Hepatocyte (in vitro differentiated cells): ENCODE measurements at regions not wholly inside any gene's neighbourhood (a gene's known extent, or its start where the extent isn't known, plus 50 kb on each side); places are given as distances from the start of the nearest gene placed in this dataset.

Experiments used
- DNase-seq: peaks from one replicate; pipeline ENCODE4 v3.0.0-alpha.2; 2016; ENCODE audit warnings: low spot score
- H2AFZ ChIP-seq: fragments of 200-600 bp; sonication (generic); 2 replicates; pipeline ENCODE4 v1.6.0; 2016; ENCODE audit warnings: antibody characterized with exemption, mild to moderate bottlenecking
- H3K27ac ChIP-seq: fragments of 200-600 bp; sonication (generic); 2 replicates; pipeline ENCODE4 v1.5.1; 2016; ENCODE audit warnings: mild to moderate bottlenecking
- H3K27me3 ChIP-seq: fragments of 200-600 bp; sonication (generic); 2 replicates; pipeline ENCODE4 v1.6.1; 2016
- H3K36me3 ChIP-seq: fragments of 200-600 bp; sonication (generic); replicated peaks from 2 replicates; pipeline ENCODE4 v1.5.1; 2016; ENCODE audit warnings: low read depth; ENCODE audit not compliant: insufficient read depth
- H3K4me1 ChIP-seq: fragments of 200-600 bp; sonication (generic); 2 replicates; pipeline ENCODE4 v1.5.1; 2016; ENCODE audit warnings: mild to moderate bottlenecking, moderate library complexity; ENCODE audit not compliant: insufficient read depth
- H3K4me2 ChIP-seq: fragments of 200-600 bp; sonication (generic); 2 replicates; pipeline ENCODE4 v1.6.0; 2016
- H3K4me3 ChIP-seq: fragments of 200-600 bp; sonication (generic); 2 replicates; pipeline ENCODE4 v1.5.1; 2016; ENCODE audit warnings: mild to moderate bottlenecking
- H3K79me2 ChIP-seq: fragments of 200-600 bp; sonication (generic); 2 replicates; pipeline ENCODE4 v1.6.0; 2017; ENCODE audit warnings: mild to moderate bottlenecking
- H3K9me2 ChIP-seq: fragments of 200-600 bp; sonication (generic); replicated peaks from 2 replicates; pipeline ENCODE4 v1.6.0; 2017; ENCODE audit warnings: mild to moderate bottlenecking; ENCODE audit not compliant: insufficient read depth
- H3K9me3 ChIP-seq: fragments of 200-600 bp; sonication (generic); 2 replicates; pipeline ENCODE4 v1.5.1; 2016; ENCODE audit warnings: low read depth, mild to moderate bottlenecking
- H4K20me1 ChIP-seq: fragments of 200-600 bp; sonication (generic); 2 replicates; pipeline ENCODE4 v1.6.0; 2016; ENCODE audit warnings: mild to moderate bottlenecking; ENCODE audit not compliant: insufficient read depth, poor library complexity, severe bottlenecking
- CTCF ChIP-seq: fragments of 200-600 bp; sonication (generic); IDR thresholded peaks from 2 replicates; pipeline ENCODE4 v1.5.1; 2016; ENCODE audit warnings: antibody characterized with exemption, mild to moderate bottlenecking; ENCODE audit not compliant: poor library complexity
- EZH2 ChIP-seq: fragments of 200-600 bp; sonication (generic); IDR thresholded peaks from 2 replicates; pipeline ENCODE4 v1.6.1; 2016; ENCODE audit warnings: antibody characterized with exemption, mild to moderate bottlenecking, borderline replicate concordance
- EZH2phosphoT487 ChIP-seq: fragments of 200-600 bp; sonication (generic); IDR thresholded peaks from one replicate; pipeline ENCODE4 v1.6.1; 2018; ENCODE audit warnings: antibody characterized with exemption, mild to moderate bottlenecking, low read depth, moderate library complexity; ENCODE audit not compliant: unreplicated experiment, severe bottlenecking
- WGBS: methylation state at CpG from one replicate; pipeline ENCODE4 v1.1.6; 2016; ENCODE audit warnings: low lambda C conversion rate; ENCODE audit errors: missing lambda C conversion rate; 5-methylcytosine and 5-hydroxymethylcytosine counted together

GRCh38 chr1:30319765-30320580, 403.4 kb downstream of the MATN1 start:
- no peak for DNase-seq
- Histone ChIP-seq H3K79me2 (no peaks in the 10 kb centered on the region), H3K27me3 (no peaks in the 10 kb centered on the region), H3K4me2 (no peak overlapping the region), H3K4me3 (no peak overlapping the region), H3K9me2 (no peaks in the 10 kb centered on the region), H3K9me3 (no peaks in the 10 kb centered on the region), H3K36me3 (no peaks in the 10 kb centered on the region), H3K4me1 (no peaks in the 10 kb centered on the region), H2AFZ (no peak overlapping the region), H3K27ac (no peak overlapping the region), H4K20me1 (no peaks in the 10 kb centered on the region)
- TF ChIP-seq EZH2 (no peak), EZH2phosphoT487 (no peak), CTCF (no peak)
- 88% methylated on average over 11 of the region's 11 CpGs for WGBS

- no peaks in the 10 kb centered on the region for H3K9me2 ChIP-seq
- no peak for DNase-seq
- H3K27ac ChIP-seq = no peak overlapping the region
- no peaks in the 10 kb centered on the region for H3K36me3 ChIP-seq
- H4K20me1 ChIP-seq = no peaks in the 10 kb centered on the region
- no peaks in the 10 kb centered on the region for H3K4me1 ChIP-seq
- no peak overlapping the region for H3K4me3 ChIP-seq
- H3K4me2 ChIP-seq = no peak overlapping the region
- H3K79me2 ChIP-seq = no peaks in the 10 kb centered on the region
- H2AFZ ChIP-seq = no peak overlapping the region
- no peak for TF ChIP-seq EZH2
- TF ChIP-seq EZH2phosphoT487 = no peak
- no peak for TF ChIP-seq CTCF
- 82% methylated on average over 15 of the region's 18 CpGs for WGBS
- peaks cover 2% of the 10 kb centered on the region for H3K27me3 ChIP-seq
- H3K9me3 ChIP-seq = no peaks in the 10 kb centered on the region
Observed at GRCh38 chr1:30318864-30319718, 404.3 kb downstream of the MATN1 start.

GRCh38 chr1:30318413-30318812, 405.0 kb downstream of the MATN1 start:
- no peaks in the 10 kb centered on the region for H3K36me3 ChIP-seq
- no peaks in the 10 kb centered on the region for H3K9me3 ChIP-seq
- no peaks in the 10 kb centered on the region for H3K4me1 ChIP-seq
- peaks cover 6% of the 10 kb centered on the region for H3K27me3 ChIP-seq
- no peak overlapping the region for H3K4me3 ChIP-seq
- H3K9me2 ChIP-seq = no peaks in the 10 kb centered on the region
- H2AFZ ChIP-seq = no peak overlapping the region
- TF ChIP-seq EZH2 = no peak
- no peak for TF ChIP-seq EZH2phosphoT487
- H3K27ac ChIP-seq = no peak overlapping the region
- WGBS = 56% methylated on average over 8 of the region's 8 CpGs
- H3K4me2 ChIP-seq = no peak overlapping the region
- DNase-seq = no peak
- no peaks in the 10 kb centered on the region for H3K79me2 ChIP-seq
- H4K20me1 ChIP-seq = no peaks in the 10 kb centered on the region

- no peaks in the 10 kb centered on the region for H3K79me2 ChIP-seq
- no peak overlapping the region for H3K4me2 ChIP-seq
- H4K20me1 ChIP-seq = no peaks in the 10 kb centered on the region
- no peaks in the 10 kb centered on the region for H3K9me2 ChIP-seq
- TF ChIP-seq CTCF (no peak), EZH2phosphoT487 (no peak), EZH2 (no peak)
- 80% methylated on average over 8 of the region's 8 CpGs for WGBS
- no peaks in the 10 kb centered on the region for H3K36me3 ChIP-seq
- no peak overlapping the region for H3K27ac ChIP-seq
- H3K4me1 ChIP-seq = no peaks in the 10 kb centered on the region
- H2AFZ ChIP-seq = no peak overlapping the region
- H3K9me3 ChIP-seq = no peaks in the 10 kb centered on the region
- H3K27me3 ChIP-seq = peaks cover 6% of the 10 kb centered on the region
- no peak for DNase-seq
- no peak overlapping the region for H3K4me3 ChIP-seq
Observed at GRCh38 chr1:30317921-30318320, 405.5 kb downstream of the MATN1 start.
